GM23338 (cell line): ENCODE measurements at regions not wholly inside any gene's neighbourhood (a gene's known extent, or its start where the extent isn't known, plus 50 kb on each side); places are given as distances from the start of the nearest gene placed in this dataset.
A peak's percentile ranks its signal among the peaks of the same experiment; 100 is the strongest.

Experiments used
- ATAC-seq: fragments of 200-7000 bp; cut with Tn5 transposase; 3 replicates; pipeline ENCODE4 v1.9.1; 2020
- DNase-seq: peaks from one replicate; pipeline ENCODE4 v3.0.0-alpha.2; 2015; ENCODE audit warnings: low spot score
- H2AFZ ChIP-seq: fragments of 200-600 bp; sonication (generic); 2 replicates; pipeline ENCODE4 v1.8.0; 2016; ENCODE audit warnings: antibody characterized with exemption, mild to moderate bottlenecking, moderate library complexity
- H3F3A ChIP-seq: fragments of 200-600 bp; sonication (generic); replicated peaks from 2 replicates; pipeline ENCODE4 v1.8.0; 2017; ENCODE audit warnings: antibody characterized with exemption, mixed run types, low read depth
- H3K27ac ChIP-seq: fragments of 200-600 bp; sonication (generic); 2 replicates; pipeline ENCODE4 v1.6.1; 2016; ENCODE audit warnings: low read depth
- H3K27me3 ChIP-seq: fragments of 200-600 bp; sonication (generic); 2 replicates; pipeline ENCODE4 v1.8.0; 2016; ENCODE audit warnings: mild to moderate bottlenecking, mixed run types, moderate library complexity; ENCODE audit not compliant: insufficient read depth
- H3K36me3 ChIP-seq: fragments of 200-600 bp; sonication (generic); 2 replicates; pipeline ENCODE4 v1.8.0; 2016; ENCODE audit warnings: mild to moderate bottlenecking; ENCODE audit not compliant: insufficient read depth
- H3K4me1 ChIP-seq: fragments of 200-600 bp; sonication (generic); 2 replicates; pipeline ENCODE4 v1.8.0; 2016; ENCODE audit warnings: mild to moderate bottlenecking, moderate library complexity; ENCODE audit not compliant: insufficient read depth
- H3K4me2 ChIP-seq: fragments of 200-600 bp; sonication (generic); 2 replicates; pipeline ENCODE4 v1.7.1; 2017; ENCODE audit warnings: mixed run types
- H3K4me3 ChIP-seq: fragments of 200-600 bp; sonication (generic); 2 replicates; pipeline ENCODE4 v1.6.1; 2016; ENCODE audit warnings: mixed run types
- H3K79me2 ChIP-seq: fragments of 200-600 bp; sonication (generic); replicated peaks from 2 replicates; pipeline ENCODE4 v1.8.0; 2017; ENCODE audit warnings: mild to moderate bottlenecking; ENCODE audit not compliant: insufficient read depth
- H3K9me2 ChIP-seq: fragments of 200-600 bp; sonication (generic); 2 replicates; pipeline ENCODE4 v1.8.0; 2017; ENCODE audit not compliant: insufficient read depth
- H4K20me1 ChIP-seq: fragments of 200-600 bp; sonication (generic); replicated peaks from 2 replicates; pipeline ENCODE4 v1.8.0; 2017; ENCODE audit warnings: mild to moderate bottlenecking; ENCODE audit not compliant: insufficient read depth
- H3K27ac Mint-ChIP-seq: 2 replicates; pipeline ENCODE4 v1.8.0; 2020; ENCODE audit warnings: inconsistent platforms, mild to moderate bottlenecking, moderate library complexity, mixed read lengths
- H3K27me3 Mint-ChIP-seq: 3 replicates; pipeline ENCODE4 v1.8.0; 2022; ENCODE audit warnings: low read depth, mild to moderate bottlenecking, moderate library complexity, mixed read lengths, inconsistent platforms; ENCODE audit not compliant: insufficient read depth, poor library complexity
- H3K36me3 Mint-ChIP-seq: 3 replicates; pipeline ENCODE4 v1.8.0; 2021; ENCODE audit warnings: low read depth, mild to moderate bottlenecking, inconsistent platforms, moderate library complexity, mixed read lengths
- H3K4me1 Mint-ChIP-seq: 3 replicates; pipeline ENCODE4 v1.8.0; 2020; ENCODE audit warnings: mild to moderate bottlenecking, inconsistent platforms, mixed read lengths
- H3K4me3 Mint-ChIP-seq: 3 replicates; pipeline ENCODE4 v1.8.0; 2021; ENCODE audit warnings: moderate library complexity, mild to moderate bottlenecking, inconsistent platforms, mixed read lengths
- H3K9me3 Mint-ChIP-seq: 3 replicates; pipeline ENCODE4 v1.8.0; 2020; ENCODE audit warnings: moderate library complexity, mild to moderate bottlenecking, inconsistent platforms, mixed read lengths
- ETS1 ChIP-seq: IDR thresholded peaks from 2 replicates; pipeline ENCODE4 v1.6.1; 2016; ENCODE audit warnings: antibody characterized with exemption
- EZH2 ChIP-seq: fragments of 200-600 bp; sonication (generic); IDR thresholded peaks from one replicate; pipeline ENCODE4 v1.8.0; 2017; ENCODE audit warnings: antibody characterized with exemption, mild to moderate bottlenecking, low read depth; ENCODE audit not compliant: unreplicated experiment
- EZH2phosphoT487 ChIP-seq: fragments of 200-600 bp; sonication (generic); IDR thresholded peaks from one replicate; pipeline ENCODE4 v1.8.1; 2018; ENCODE audit warnings: antibody characterized with exemption; ENCODE audit not compliant: unreplicated experiment
- JUNB ChIP-seq: IDR thresholded peaks from one replicate; pipeline ENCODE4 v1.6.1; 2016; ENCODE audit warnings: antibody characterized with exemption; ENCODE audit not compliant: unreplicated experiment
- NANOG ChIP-seq: IDR thresholded peaks from 2 replicates; pipeline ENCODE4 v1.6.1; 2016; ENCODE audit warnings: antibody characterized with exemption, borderline replicate concordance
- REST ChIP-seq: IDR thresholded peaks from one replicate; pipeline ENCODE4 v1.6.1; 2018; ENCODE audit warnings: antibody characterized with exemption; ENCODE audit not compliant: unreplicated experiment
- STAT1 ChIP-seq: IDR thresholded peaks from one replicate; pipeline ENCODE4 v1.6.1; 2016; ENCODE audit warnings: antibody characterized with exemption; ENCODE audit not compliant: unreplicated experiment

- H3K27me3 Mint-ChIP-seq: no peaks in the 10 kb centered on the region
- H4K20me1 ChIP-seq: no peaks in the 10 kb centered on the region
- H3K9me3 Mint-ChIP-seq: no peaks in the 10 kb centered on the region
- no peak overlapping the region for H3K4me2 ChIP-seq
- 0 out of 2 replicates have a peak, but pooled peaks cover 4% of the 10 kb centered on the region for H3K4me1 ChIP-seq
- H3K9me2 ChIP-seq: peaks cover 28% of the 10 kb centered on the region
- no peak overlapping the region for H3K27ac Mint-ChIP-seq
- H3K27ac ChIP-seq: no peak overlapping the region
- no peaks in the 10 kb centered on the region for H3K36me3 Mint-ChIP-seq
- DNase-seq (no peak), ATAC-seq (no peak)
- H3K4me3 Mint-ChIP-seq: no peak overlapping the region
- peaks cover 8% of the 10 kb centered on the region for H3K4me1 Mint-ChIP-seq
- no peaks in the 10 kb centered on the region for H3K79me2 ChIP-seq
- H3K27me3 ChIP-seq: no peaks in the 10 kb centered on the region
- no peak for TF ChIP-seq STAT1
- no peak for TF ChIP-seq EZH2phosphoT487
- no peak for TF ChIP-seq ETS1
- TF ChIP-seq EZH2: no peak
- no peak for TF ChIP-seq JUNB
- TF ChIP-seq REST: no peak
- TF ChIP-seq NANOG: no peak
- H3K4me3 ChIP-seq: no peak overlapping the region
- 0 out of 2 replicates have a peak overlapping the region, but pooled peaks have one; percentile 21 for H2AFZ ChIP-seq
- H3F3A ChIP-seq: no peaks in the 10 kb centered on the region
- H3K36me3 ChIP-seq: no peaks in the 10 kb centered on the region
Observed at GRCh38 chr5:143600396-143601075, 197.1 kb upstream of the NR3C1 start.

GRCh38 chr5:143599474-143599873 is 196.0 kb upstream of the NR3C1 start:
- Histone ChIP-seq H3F3A (no peaks in the 10 kb centered on the region), H3K27ac (no peak overlapping the region), H3K4me1 (0 out of 2 replicates have a peak, but pooled peaks cover 4% of the 10 kb centered on the region), H2AFZ (no peak overlapping the region), H3K79me2 (no peaks in the 10 kb centered on the region), H3K9me2 (peaks cover 25% of the 10 kb centered on the region), H4K20me1 (no peaks in the 10 kb centered on the region), H3K36me3 (no peaks in the 10 kb centered on the region), H3K4me3 (no peak overlapping the region), H3K27me3 (no peaks in the 10 kb centered on the region), H3K4me2 (no peak overlapping the region)
- ATAC-seq: no peak
- no peak for DNase-seq
- Mint-ChIP-seq H3K4me3 (no peak overlapping the region), H3K27me3 (no peaks in the 10 kb centered on the region), H3K9me3 (no peaks in the 10 kb centered on the region), H3K36me3 (no peaks in the 10 kb centered on the region), H3K27ac (no peak overlapping the region), H3K4me1 (peaks cover 16% of the 10 kb centered on the region)
- no peak for TF ChIP-seq JUNB
